ENCODE measurements at regions not wholly inside any gene's neighbourhood (a gene's known extent, or its start where the extent isn't known, plus 50 kb on each side); places are given as distances from the start of the nearest gene placed in this dataset.

GRCh38 chr9:105048331-105048730 lies 120.4 kb upstream of the ABCA1 start:
- DNase-seq (ENCODE audit: low read depth), result no peak
- no peak overlapping the region for H3K4me3 ChIP-seq (ENCODE audit: low read depth, low read length)
- no peak for TF ChIP-seq CTCF (IDR thresholded peaks at IDR 0.05; ENCODE audit: control insufficient read depth, extremely low read depth, insufficient read depth)

- H3K4me3 ChIP-seq (ENCODE audit: low read depth, low read length), result no peak overlapping the region
- TF ChIP-seq CTCF (IDR thresholded peaks at IDR 0.05; ENCODE audit: control insufficient read depth, extremely low read depth, insufficient read depth), result no peak
- DNase-seq (ENCODE audit: low read depth), result no peak
Measured at GRCh38 chr9:105050296-105050695, 122.3 kb upstream of the ABCA1 start.

- DNase-seq (ENCODE audit: low read depth), result no peak
- H3K4me3 ChIP-seq (ENCODE audit: low read depth, low read length), result no peak overlapping the region
- no peak for TF ChIP-seq CTCF (IDR thresholded peaks at IDR 0.05; ENCODE audit: control insufficient read depth, extremely low read depth, insufficient read depth)
Measured at GRCh38 chr9:105051897-105052296, 123.9 kb upstream of the ABCA1 start.

GRCh38 chr9:105052346-105052745 lies 124.4 kb upstream of the ABCA1 start:
- DNase-seq (ENCODE audit: low read depth), result no peak
- TF ChIP-seq CTCF (IDR thresholded peaks at IDR 0.05; ENCODE audit: control insufficient read depth, extremely low read depth, insufficient read depth), result no peak
- H3K4me3 ChIP-seq (ENCODE audit: low read depth, low read length), result no peak overlapping the region

- no peak for TF ChIP-seq CTCF (IDR thresholded peaks at IDR 0.05; ENCODE audit: control insufficient read depth, extremely low read depth, insufficient read depth)
- H3K4me3 ChIP-seq (ENCODE audit: low read depth, low read length), result no peak overlapping the region
- no peak for DNase-seq (ENCODE audit: low read depth)
Measured at GRCh38 chr9:105053209-105053652, 125.3 kb upstream of the ABCA1 start.

GRCh38 chr9:105054491-105054890 lies 126.5 kb upstream of the ABCA1 start:
- TF ChIP-seq CTCF (IDR thresholded peaks at IDR 0.05; ENCODE audit: control insufficient read depth, extremely low read depth, insufficient read depth), result no peak
- no peak overlapping the region for H3K4me3 ChIP-seq (ENCODE audit: low read depth, low read length)
- no peak for DNase-seq (ENCODE audit: low read depth)

GRCh38 chr9:105055917-105056316 lies 128.0 kb upstream of the ABCA1 start:
- TF ChIP-seq CTCF (IDR thresholded peaks at IDR 0.05; ENCODE audit: control insufficient read depth, extremely low read depth, insufficient read depth), result no peak
- no peak overlapping the region for H3K4me3 ChIP-seq (ENCODE audit: low read depth, low read length)
- DNase-seq (ENCODE audit: low read depth), result no peak

All from LNCaP clone FGC (cell line).